MM.1S (cell line): ENCODE measurements at regions not wholly inside any gene's neighbourhood (a gene's known extent, or its start where the extent isn't known, plus 50 kb on each side); places are given as distances from the start of the nearest gene placed in this dataset.

Experiments used
- DNase-seq: peaks from one replicate; pipeline ENCODE4 v3.0.0-alpha.2; 2015
- H2AFZ ChIP-seq: fragments of 300-600 bp; sonication (generic); 2 replicates; pipeline ENCODE4 v1.6.0; 2016; ENCODE audit warnings: antibody characterized with exemption, low read length
- H3F3A ChIP-seq: fragments of 300-600 bp; sonication (generic); 2 replicates; pipeline ENCODE4 v1.6.1; 2016; ENCODE audit warnings: mild to moderate bottlenecking, antibody characterized with exemption, low read length, moderate library complexity, mixed read lengths; ENCODE audit not compliant: insufficient read depth
- H3K27ac ChIP-seq: fragments of 300-600 bp; sonication (generic); 2 replicates; pipeline ENCODE4 v1.5.1; 2016; ENCODE audit warnings: mild to moderate bottlenecking, low read length
- H3K27me3 ChIP-seq: fragments of 300-600 bp; sonication (generic); replicated peaks from 2 replicates; pipeline ENCODE4 v1.6.0; 2016; ENCODE audit warnings: low read length; ENCODE audit not compliant: insufficient read depth
- H3K36me3 ChIP-seq: fragments of 300-600 bp; sonication (generic); replicated peaks from 2 replicates; pipeline ENCODE4 v1.6.1; 2016; ENCODE audit warnings: mild to moderate bottlenecking, low read length, mixed read lengths; ENCODE audit not compliant: insufficient read depth
- H3K4me1 ChIP-seq: fragments of 300-600 bp; sonication (generic); 2 replicates; pipeline ENCODE4 v1.6.1; 2016; ENCODE audit warnings: low read length, mixed read lengths
- H3K4me2 ChIP-seq: fragments of 300-600 bp; sonication (generic); 2 replicates; pipeline ENCODE4 v1.6.0; 2016; ENCODE audit warnings: low read depth, low read length
- H3K4me3 ChIP-seq: fragments of 300-600 bp; sonication (generic); 2 replicates; pipeline ENCODE4 v1.5.1; 2016; ENCODE audit warnings: low read length, mixed read lengths
- H3K79me2 ChIP-seq: fragments of 300-600 bp; sonication (generic); 2 replicates; pipeline ENCODE4 v1.6.1; 2016; ENCODE audit warnings: mixed run types, low read length, mixed read lengths
- H3K9ac ChIP-seq: fragments of 300-600 bp; sonication (generic); 2 replicates; pipeline ENCODE4 v1.6.1; 2016; ENCODE audit warnings: low read length, mixed read lengths
- H3K9me2 ChIP-seq: fragments of 300-600 bp; sonication (generic); replicated peaks from 2 replicates; pipeline ENCODE4 v1.6.1; 2016; ENCODE audit warnings: mild to moderate bottlenecking, low read length, mixed read lengths; ENCODE audit not compliant: insufficient read depth
- H3K9me3 ChIP-seq: fragments of 300-600 bp; sonication (generic); replicated peaks from 2 replicates; pipeline ENCODE4 v1.6.1; 2016; ENCODE audit warnings: mild to moderate bottlenecking, low read length, mixed read lengths; ENCODE audit not compliant: insufficient read depth
- H4K20me1 ChIP-seq: fragments of 300-600 bp; sonication (generic); 2 replicates; pipeline ENCODE4 v1.6.1; 2016; ENCODE audit warnings: mild to moderate bottlenecking, low read length, moderate library complexity, mixed read lengths; ENCODE audit not compliant: insufficient read depth
- CTCF ChIP-seq: fragments of 300-600 bp; sonication (generic); IDR thresholded peaks from 2 replicates; pipeline ENCODE4 v1.5.1; 2016; ENCODE audit warnings: antibody characterized with exemption, low read length, mixed read lengths
- EZH2 ChIP-seq: fragments of 300-600 bp; sonication (generic); optimal IDR thresholded peaks from 2 replicates; pipeline ENCODE3; 2017; ENCODE audit warnings: low read depth, mild to moderate bottlenecking, antibody characterized with exemption, low read length, mixed read lengths
- EZH2phosphoT487 ChIP-seq: fragments of 300-600 bp; sonication (generic); IDR thresholded peaks from 2 replicates; pipeline ENCODE4 v1.6.1; 2018; ENCODE audit warnings: antibody characterized with exemption, low read length

GRCh38 chr5:124566875-124567450 lies 179.5 kb downstream of the ZNF608 start:
- no peaks in the 10 kb centered on the region for H4K20me1 ChIP-seq
- no peaks in the 10 kb centered on the region for H3F3A ChIP-seq
- no peaks in the 10 kb centered on the region for H3K79me2 ChIP-seq
- no peak overlapping the region for H2AFZ ChIP-seq
- H3K36me3 ChIP-seq: no peaks in the 10 kb centered on the region
- no peaks in the 10 kb centered on the region for H3K9me2 ChIP-seq
- DNase-seq: no peak
- H3K4me3 ChIP-seq: no peak overlapping the region
- H3K9ac ChIP-seq: no peak overlapping the region
- H3K27ac ChIP-seq: no peak overlapping the region
- H3K4me1 ChIP-seq: no peaks in the 10 kb centered on the region
- no peaks in the 10 kb centered on the region for H3K9me3 ChIP-seq
- no peak overlapping the region for H3K4me2 ChIP-seq
- H3K27me3 ChIP-seq: no peaks in the 10 kb centered on the region
- TF ChIP-seq CTCF (no peak), EZH2phosphoT487 (no peak), EZH2 (no peak)

- Histone ChIP-seq H4K20me1 (no peaks in the 10 kb centered on the region), H3K9me2 (no peaks in the 10 kb centered on the region), H3K27me3 (no peaks in the 10 kb centered on the region), H3K9ac (no peak overlapping the region), H3K4me1 (no peaks in the 10 kb centered on the region), H3F3A (no peaks in the 10 kb centered on the region), H2AFZ (no peak overlapping the region), H3K27ac (no peak overlapping the region), H3K9me3 (no peaks in the 10 kb centered on the region), H3K36me3 (no peaks in the 10 kb centered on the region), H3K79me2 (no peaks in the 10 kb centered on the region), H3K4me3 (no peak overlapping the region), H3K4me2 (no peak overlapping the region)
- no peak for DNase-seq
- TF ChIP-seq EZH2: no peak
- no peak for TF ChIP-seq CTCF
- no peak for TF ChIP-seq EZH2phosphoT487
These were observed 185.0 kb downstream of the ZNF608 start for GRCh38 chr5:124561451-124561850.

DNA sequence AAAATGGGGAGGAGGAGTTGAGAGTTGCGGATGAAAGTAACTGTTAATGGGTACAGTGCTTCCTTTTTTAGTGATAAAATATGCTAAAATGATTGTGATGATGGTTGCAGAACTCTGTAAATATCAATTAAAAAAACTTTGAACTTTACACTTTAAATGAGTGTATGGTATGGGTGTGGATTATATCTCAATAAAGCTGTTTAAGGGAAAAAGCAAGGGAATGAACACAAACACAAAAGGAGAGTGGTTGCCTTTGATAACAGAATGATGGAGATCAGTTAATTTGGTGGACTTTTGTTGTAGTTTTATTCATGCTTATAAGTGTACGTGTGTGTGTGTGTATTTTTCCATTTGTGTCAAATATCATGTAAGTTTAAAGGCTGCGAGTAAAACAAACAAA lies 186.1 kb downstream of the ZNF608 start:
- Histone ChIP-seq H3K36me3 (no peaks in the 10 kb centered on the region), H3K9me3 (no peaks in the 10 kb centered on the region), H3K27me3 (no peaks in the 10 kb centered on the region), H4K20me1 (no peaks in the 10 kb centered on the region), H3K4me1 (no peaks in the 10 kb centered on the region), H3F3A (no peaks in the 10 kb centered on the region), H3K9me2 (no peaks in the 10 kb centered on the region), H3K79me2 (no peaks in the 10 kb centered on the region), H3K27ac (no peak overlapping the region), H3K4me2 (no peak overlapping the region), H3K4me3 (no peak overlapping the region), H2AFZ (no peak overlapping the region), H3K9ac (no peak overlapping the region)
- TF ChIP-seq EZH2phosphoT487: no peak
- TF ChIP-seq CTCF: no peak
- no peak for TF ChIP-seq EZH2
- no peak for DNase-seq
